NK-92 (cell line): ENCODE measurements at regions not wholly inside any gene's neighbourhood (a gene's known extent, or its start where the extent isn't known, plus 50 kb on each side); places are given as distances from the start of the nearest gene placed in this dataset.

Experiments
- DNase-seq: peaks from one replicate; lab custom pipeline; 2025; ENCODE audit not compliant: unreplicated experiment; lab: John Stamatoyannopoulos, UW

DNA sequence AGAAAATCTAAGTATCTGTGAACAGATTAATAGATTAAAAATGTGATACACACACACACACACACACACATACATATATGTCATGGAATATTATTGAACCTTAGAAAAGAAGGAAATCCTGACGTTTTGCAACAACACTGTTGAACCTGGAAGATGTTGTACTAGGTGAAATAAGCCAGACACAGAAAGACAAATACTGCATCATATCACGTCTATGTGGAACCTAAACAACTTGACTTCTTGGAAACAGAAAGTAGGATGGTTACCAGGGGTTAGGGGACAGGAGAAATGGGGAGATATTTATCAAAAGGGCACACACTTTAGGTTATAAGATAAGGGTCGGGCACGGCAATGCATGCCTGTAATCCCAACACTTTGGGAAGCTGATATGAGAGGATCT lies 698.4 kb upstream of the ID2 start:
- no peak for DNase-seq

DNA sequence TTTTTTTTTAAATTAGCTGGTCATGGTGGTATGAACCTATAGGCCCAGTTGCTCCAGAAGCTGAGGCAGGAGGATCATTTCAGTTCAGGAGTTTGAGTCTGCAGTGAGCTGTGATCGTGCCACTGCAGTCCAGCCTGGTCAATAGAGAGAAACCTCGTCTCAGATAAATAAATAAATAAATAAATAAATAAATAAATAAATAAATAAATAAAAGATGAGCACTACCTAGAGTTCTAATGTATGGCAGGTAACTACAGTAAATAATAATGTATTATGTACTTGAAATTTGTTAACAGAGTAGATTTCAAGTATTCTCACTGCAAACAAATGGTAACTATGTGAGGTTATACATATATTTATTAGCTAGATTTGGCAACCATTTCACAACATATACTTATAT lies 697.9 kb upstream of the ID2 start:
- DNase-seq, result no peak

GRCh38 chr2:7984693-7985353 lies 697.0 kb upstream of the ID2 start:
- no peak for DNase-seq

GRCh38 chr2:7986431-7986830 lies 695.4 kb upstream of the ID2 start:
- DNase-seq, result no peak

DNA sequence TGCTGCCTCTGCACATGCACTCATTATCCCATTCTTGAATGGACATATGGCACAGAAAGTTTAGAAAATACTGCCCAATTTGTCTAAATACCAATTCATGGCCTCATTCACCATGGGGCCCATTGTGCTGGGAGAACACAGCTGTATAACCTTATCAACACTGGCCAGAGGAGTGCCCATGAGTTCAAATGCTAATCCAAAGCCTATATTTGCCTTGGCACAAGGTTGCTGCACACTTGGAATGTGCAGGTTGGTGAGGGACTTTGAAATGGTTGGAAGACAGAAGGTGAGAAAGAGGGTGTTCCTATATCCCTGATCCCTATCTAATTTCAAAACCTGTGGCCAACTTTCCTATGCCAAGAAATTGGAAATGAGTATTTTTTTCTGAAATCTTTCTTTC lies 693.9 kb upstream of the ID2 start:
- no peak for DNase-seq

DNA sequence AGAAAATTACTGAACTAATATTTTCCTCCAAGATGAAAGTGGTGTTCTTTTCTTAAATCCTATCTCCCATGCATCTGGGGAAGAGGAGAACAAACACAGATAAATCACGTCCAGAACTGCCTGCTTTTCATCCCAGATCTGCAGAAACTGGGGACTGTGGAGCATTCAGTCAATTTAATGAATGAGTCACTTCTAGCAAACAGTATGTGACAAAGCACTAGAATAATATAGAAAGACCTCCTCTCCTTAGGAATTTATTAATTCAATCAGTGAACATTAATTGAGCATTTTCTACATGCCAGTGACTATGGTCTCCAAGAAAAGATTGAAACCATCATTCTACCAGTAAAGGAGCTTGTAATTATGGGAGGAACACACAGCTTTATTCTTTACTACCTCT lies 693.4 kb upstream of the ID2 start:
- DNase-seq, result no peak

- no peak for DNase-seq
These were observed 692.0 kb upstream of the ID2 start for GRCh38 chr2:7989823-7990222.

GRCh38 chr2:7992612-7993602 lies 688.9 kb upstream of the ID2 start:
- DNase-seq, result no peak

DNA sequence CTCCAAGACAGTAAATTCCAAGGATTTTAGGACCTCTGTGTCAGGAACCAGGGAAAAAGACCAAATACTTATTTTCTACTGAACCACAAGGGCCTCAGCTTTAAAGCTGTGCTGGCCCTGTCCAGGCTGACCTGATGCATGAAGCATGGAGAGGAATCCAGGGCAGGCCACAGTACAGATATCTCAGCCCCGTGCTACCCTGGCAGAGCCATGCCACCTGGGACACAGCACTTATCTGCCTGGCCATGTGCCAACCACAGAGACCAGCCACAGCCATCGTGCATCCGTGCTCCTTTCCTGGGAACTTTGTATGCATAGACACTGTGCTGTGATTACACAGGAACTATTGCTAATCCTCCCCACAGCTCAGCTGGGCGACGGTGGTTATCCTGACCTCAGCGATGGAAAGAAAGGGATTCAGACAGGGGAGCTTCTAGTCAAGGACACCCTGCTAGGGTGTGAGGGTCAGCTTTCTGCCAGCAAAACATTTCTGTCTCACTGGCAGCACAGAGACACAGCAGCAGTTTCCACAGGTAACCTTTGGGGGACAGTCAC lies 687.4 kb upstream of the ID2 start:
- DNase-seq, result no peak

DNA sequence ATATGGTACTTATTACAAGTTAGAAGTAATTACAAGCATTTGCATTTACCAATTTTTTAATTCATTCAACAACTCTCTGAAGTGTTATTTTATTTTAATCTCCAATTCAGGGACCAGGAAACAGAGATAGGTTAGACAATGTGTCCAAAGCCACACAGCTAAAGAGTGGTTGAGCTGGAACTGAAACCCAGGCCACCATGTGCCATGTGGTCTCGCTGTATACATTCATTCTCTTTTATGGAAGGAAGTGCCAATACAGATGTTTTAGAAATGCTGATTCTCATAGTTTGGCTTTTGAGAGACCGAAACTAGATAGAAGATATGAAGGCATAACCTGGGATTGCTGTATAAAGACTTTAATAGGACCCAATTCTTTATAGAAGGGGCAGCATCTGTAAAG lies 684.6 kb upstream of the ID2 start:
- no peak for DNase-seq

- no peak for DNase-seq
These were observed 682.0 kb upstream of the ID2 start for GRCh38 chr2:7999683-8000476.

DNA sequence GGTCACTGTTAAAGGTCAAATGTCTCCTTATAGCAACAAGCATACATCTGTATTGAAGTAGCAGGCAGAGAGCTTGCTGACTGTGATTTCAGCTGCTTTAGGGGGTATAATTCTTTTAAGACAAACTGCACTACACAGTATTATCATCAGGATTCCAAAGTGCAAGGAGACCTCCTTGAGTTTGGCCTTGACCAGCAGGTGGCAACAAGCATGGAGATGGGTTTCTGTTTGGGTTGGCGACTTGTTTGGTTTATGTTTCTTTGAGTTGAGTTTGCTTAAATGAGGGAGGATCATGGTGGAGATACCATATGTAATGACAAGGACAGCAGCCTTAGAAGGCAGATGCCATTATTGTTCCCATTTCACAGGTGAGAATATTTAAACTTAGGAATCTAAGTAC lies 681.0 kb upstream of the ID2 start:
- no peak for DNase-seq

DNA sequence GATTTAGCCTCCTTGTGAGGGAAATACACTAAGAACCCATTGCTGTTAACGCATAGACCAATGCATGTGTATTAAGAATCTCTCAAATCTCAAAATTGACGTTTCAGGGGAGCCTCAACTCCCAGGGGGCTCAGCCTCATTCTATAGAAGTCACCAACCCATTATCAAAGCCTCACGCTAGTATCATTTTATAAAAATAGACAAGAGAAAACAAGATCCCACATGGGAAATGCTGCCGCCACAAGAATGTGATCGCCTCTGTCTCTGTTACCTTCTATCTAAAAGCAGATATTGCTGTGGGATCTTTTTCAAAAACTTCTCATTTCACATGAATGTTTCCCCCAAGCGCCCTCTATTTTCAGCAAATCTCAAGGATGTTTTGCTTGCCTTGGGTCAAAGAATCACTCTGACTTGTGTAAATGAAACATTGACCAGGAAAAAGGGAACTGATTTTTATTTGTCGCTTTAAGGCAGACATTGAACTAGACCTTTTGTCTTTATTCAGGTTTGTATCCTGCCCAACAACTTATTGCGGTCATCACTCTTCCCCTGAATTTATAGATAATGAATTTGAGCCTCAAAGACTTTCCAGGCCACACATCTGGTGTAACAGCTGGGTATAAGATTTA lies 679.0 kb upstream of the ID2 start:
- DNase-seq, result no peak

DNA sequence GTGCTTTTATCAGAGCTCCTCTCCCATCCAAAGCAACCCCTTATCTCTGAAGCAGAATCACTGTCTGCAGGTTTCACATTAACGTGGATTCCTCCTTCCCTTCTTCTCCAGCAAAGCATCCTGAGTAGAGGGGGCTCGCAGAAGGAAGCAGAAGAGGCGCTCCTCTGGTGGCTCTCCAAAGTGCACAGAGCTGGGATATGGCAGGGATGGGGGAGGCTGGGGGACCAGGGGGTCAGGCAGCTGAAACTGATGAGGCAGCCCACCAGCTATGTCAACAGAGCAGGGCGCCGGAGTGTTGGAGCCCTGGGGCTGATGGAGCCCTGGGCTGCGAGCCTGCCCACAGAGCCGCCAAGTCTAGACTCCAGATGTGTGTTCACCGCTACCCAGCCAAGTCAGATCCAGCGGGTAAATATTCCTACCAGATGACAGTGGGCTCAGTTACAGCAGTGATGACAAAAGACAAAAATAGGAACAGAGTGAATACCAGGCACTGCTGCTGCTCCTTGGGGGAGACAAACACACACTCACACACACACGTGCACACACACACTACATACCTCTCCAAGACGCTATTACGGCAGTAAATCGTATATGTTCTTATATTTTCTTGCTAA lies 678.3 kb upstream of the ID2 start:
- no peak for DNase-seq

- DNase-seq, result no peak
These were observed 677.6 kb upstream of the ID2 start for GRCh38 chr2:8004250-8004681.

DNA sequence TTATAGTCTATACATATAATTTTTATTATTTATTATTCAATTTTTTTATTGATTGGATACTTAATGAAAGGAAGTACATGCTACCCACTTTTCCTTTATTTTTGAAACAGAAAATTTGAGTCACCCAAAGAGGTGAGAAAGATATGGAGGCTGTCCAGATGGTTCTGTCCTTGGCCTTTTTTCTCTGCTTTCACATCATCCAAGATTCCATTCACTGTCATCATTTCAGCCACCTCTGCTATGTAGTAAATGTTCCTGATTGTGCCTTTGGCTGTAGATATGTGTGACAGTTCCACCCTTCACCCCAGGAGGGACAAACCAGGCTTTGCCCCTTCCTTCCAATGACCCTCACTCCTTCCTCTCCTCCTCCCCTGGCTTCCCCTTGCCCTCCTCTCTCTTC lies 675.7 kb upstream of the ID2 start:
- no peak for DNase-seq

DNA sequence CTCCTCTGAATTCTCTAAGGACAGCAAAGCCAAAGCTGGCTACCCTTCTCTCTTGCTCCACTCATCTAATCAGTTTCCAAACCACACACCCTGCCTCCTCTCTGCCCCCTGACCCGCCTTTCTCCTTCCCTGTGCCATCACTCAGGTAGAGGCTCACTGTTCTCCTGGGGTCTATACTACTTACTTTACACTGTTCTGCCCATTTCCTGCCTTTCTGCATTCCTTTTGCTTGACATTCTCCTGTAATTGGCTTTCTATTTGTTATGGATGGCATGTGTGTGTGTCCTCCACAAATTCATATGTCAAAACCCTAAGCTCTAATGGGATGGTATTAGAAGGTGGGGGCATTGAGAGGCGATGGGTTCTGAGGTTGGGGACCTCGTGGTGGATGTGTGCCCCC lies 675.2 kb upstream of the ID2 start:
- no peak for DNase-seq

- DNase-seq, result no peak
These were observed 672.8 kb upstream of the ID2 start for GRCh38 chr2:8009010-8009597.

GRCh38 chr2:8015848-8016600 lies 665.8 kb upstream of the ID2 start:
- no peak for DNase-seq
